Osteoblast (primary cell): ENCODE measurements at regions not wholly inside any gene's neighbourhood (a gene's known extent, or its start where the extent isn't known, plus 50 kb on each side); places are given as distances from the start of the nearest gene placed in this dataset.
"Not testable (repeated sequence)": the region's sequence is repeated elsewhere in the genome, so short reads cannot be mapped to it uniquely, and the experiment has no call there.

Source experiments
- DNase-seq: peaks from one replicate; pipeline ENCODE4 v3.0.0; 2011; ENCODE audit warnings: low spot score, mixed read lengths; ENCODE audit not compliant: insufficient read length; ENCODE audit errors: missing footprints
- H2AFZ ChIP-seq: 2 replicates; pipeline ENCODE4 v1.6.0; 2011; ENCODE audit warnings: mild to moderate bottlenecking, low read length
- H3K27ac ChIP-seq: 2 replicates; pipeline ENCODE4 v1.5.1; 2011; ENCODE audit warnings: mild to moderate bottlenecking, low read depth, low read length, moderate library complexity
- H3K27me3 ChIP-seq: 2 replicates; pipeline ENCODE4 v1.6.0; 2012; ENCODE audit warnings: mild to moderate bottlenecking, control low read depth, inconsistent platforms, low read length, moderate library complexity; ENCODE audit not compliant: insufficient read depth
- H3K36me3 ChIP-seq: 2 replicates; pipeline ENCODE4 v1.5.1; 2011; ENCODE audit warnings: mild to moderate bottlenecking, low read length, control low read depth, moderate library complexity; ENCODE audit not compliant: insufficient read depth
- H3K4me1 ChIP-seq: 2 replicates; pipeline ENCODE4 v1.5.1; 2011; ENCODE audit warnings: mild to moderate bottlenecking, low read length, control low read depth, moderate library complexity; ENCODE audit not compliant: insufficient read depth
- H3K4me2 ChIP-seq: 2 replicates; pipeline ENCODE4 v1.6.0; 2011; ENCODE audit warnings: mild to moderate bottlenecking, low read length; ENCODE audit not compliant: insufficient read depth
- H3K4me3 ChIP-seq: fragments of 200-600 bp; sonication (generic); 3 replicates; pipeline ENCODE4 v1.5.1; 2012; ENCODE audit warnings: mild to moderate bottlenecking, low read length, inconsistent platforms; ENCODE audit not compliant: insufficient read depth
- H3K79me2 ChIP-seq: 2 replicates; pipeline ENCODE4 v1.6.0; 2012; ENCODE audit warnings: mild to moderate bottlenecking, low read length, control low read depth, inconsistent platforms; ENCODE audit not compliant: insufficient read depth
- H3K9me3 ChIP-seq: 2 replicates; pipeline ENCODE4 v1.5.1; 2011; ENCODE audit warnings: low read depth, low read length, control low read depth
- H4K20me1 ChIP-seq: 2 replicates; pipeline ENCODE4 v1.6.0; 2012; ENCODE audit warnings: mild to moderate bottlenecking, low read length, control low read depth; ENCODE audit not compliant: insufficient read depth

GRCh38 chr1:121081625-121082199, 102.4 kb downstream of the FAM72B start:
- H3K79me2 ChIP-seq, H3K36me3 ChIP-seq, H4K20me1 ChIP-seq, H3K9me3 ChIP-seq, H2AFZ ChIP-seq, H3K27ac ChIP-seq, DNase-seq, H3K27me3 ChIP-seq, H3K4me3 ChIP-seq, H3K4me2 ChIP-seq, H3K4me1 ChIP-seq: not testable (repeated sequence)

DNA sequence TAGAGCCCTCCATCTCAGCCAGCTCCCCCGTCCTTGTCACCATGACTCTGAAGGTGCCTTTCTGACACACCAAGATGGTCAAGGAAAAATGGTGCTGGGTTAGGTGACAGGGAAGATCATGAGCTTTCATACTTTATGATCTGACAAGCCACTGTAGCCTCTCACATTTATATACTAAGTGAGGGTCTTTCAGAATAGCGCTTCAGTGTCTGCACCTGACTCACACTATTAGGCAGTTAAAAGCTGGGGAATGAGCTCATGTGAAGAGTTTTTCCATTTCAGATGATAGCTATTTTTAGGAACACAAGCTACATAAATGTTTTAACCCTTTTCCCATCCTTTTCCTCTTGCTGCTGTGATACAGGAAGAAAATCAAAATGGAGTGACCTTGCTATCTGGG, 101.1 kb downstream of the FAM72B start:
- not testable (repeated sequence) for H3K4me1 ChIP-seq, H3K4me3 ChIP-seq, H3K4me2 ChIP-seq, H3K36me3 ChIP-seq, H3K9me3 ChIP-seq, H4K20me1 ChIP-seq, H3K27ac ChIP-seq, H3K79me2 ChIP-seq, H3K27me3 ChIP-seq, H2AFZ ChIP-seq, DNase-seq

GRCh38 chr1:121086249-121086648, 97.9 kb downstream of the FAM72B start:
- not testable (repeated sequence) for H3K79me2 ChIP-seq, H2AFZ ChIP-seq, H4K20me1 ChIP-seq, H3K4me3 ChIP-seq, H3K27ac ChIP-seq, H3K27me3 ChIP-seq, H3K36me3 ChIP-seq, H3K4me2 ChIP-seq, H3K4me1 ChIP-seq, H3K9me3 ChIP-seq, DNase-seq

DNA sequence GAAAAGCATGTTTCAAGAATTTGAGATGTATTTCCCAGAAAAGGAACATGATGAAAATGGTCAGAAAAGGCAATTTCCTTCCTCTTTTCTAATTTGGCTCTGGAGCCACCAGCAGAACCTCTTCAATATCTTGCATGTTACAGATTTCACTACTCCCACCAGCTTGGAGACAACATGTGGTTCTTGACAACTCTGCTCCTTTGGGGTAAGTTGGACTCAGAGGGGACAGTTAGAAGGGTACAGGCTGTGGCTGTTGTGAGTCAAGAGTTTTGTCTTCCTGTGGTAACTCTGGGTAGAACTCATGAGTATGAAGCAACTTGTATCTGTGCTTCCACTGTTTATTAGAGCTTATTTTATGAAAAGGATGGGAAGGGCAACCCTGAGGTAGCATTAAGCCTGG, 96.9 kb downstream of the FAM72B start:
- not testable (repeated sequence) for H3K27me3 ChIP-seq, H3K79me2 ChIP-seq, H3K9me3 ChIP-seq, DNase-seq, H3K4me2 ChIP-seq, H4K20me1 ChIP-seq, H3K36me3 ChIP-seq, H3K4me3 ChIP-seq, H3K27ac ChIP-seq, H2AFZ ChIP-seq, H3K4me1 ChIP-seq

GRCh38 chr1:121088568-121088967, 95.6 kb downstream of the FAM72B start:
- H3K4me3 ChIP-seq, H3K9me3 ChIP-seq, H3K4me2 ChIP-seq, H3K27ac ChIP-seq, H4K20me1 ChIP-seq, DNase-seq, H3K27me3 ChIP-seq, H3K36me3 ChIP-seq, H3K4me1 ChIP-seq, H3K79me2 ChIP-seq, H2AFZ ChIP-seq: not testable (repeated sequence)

DNA sequence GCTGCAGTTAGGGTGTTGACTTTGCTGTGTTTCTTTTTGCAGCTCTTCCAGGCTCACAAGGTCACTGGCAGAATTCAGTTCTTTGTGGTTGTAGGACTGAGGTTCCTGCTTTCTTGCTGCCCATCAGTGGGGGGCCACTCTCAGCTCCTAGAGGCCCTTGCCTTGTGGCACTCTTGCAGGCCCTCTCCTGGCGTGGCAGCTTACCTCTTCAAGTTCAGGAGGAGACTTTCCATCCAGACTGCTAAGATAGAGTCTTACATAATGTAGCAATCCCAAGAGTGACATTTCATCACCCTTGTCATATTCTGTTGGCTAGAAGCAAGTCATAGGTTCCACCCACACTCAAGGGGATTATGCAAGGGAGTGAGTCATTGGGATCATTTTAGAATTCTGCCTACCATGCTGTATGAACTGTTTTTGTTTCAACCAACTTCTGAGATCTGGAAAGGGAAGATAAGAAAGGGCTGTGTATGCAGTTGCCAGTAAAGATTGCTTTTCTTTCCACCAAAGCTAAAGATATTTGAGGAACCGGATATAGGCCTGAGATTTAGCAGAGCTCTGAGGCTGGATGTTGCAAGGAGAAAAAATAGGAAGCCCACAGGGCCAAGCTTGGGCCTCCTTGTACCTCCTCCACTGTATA, 91.7 kb downstream of the FAM72B start:
- DNase-seq, result not testable (repeated sequence)

GRCh38 chr1:121095014-121095413, 89.1 kb downstream of the FAM72B start:
- H3K27ac ChIP-seq, H3K36me3 ChIP-seq, H2AFZ ChIP-seq, H3K4me1 ChIP-seq, H3K79me2 ChIP-seq, H3K4me2 ChIP-seq, H4K20me1 ChIP-seq, DNase-seq, H3K9me3 ChIP-seq, H3K27me3 ChIP-seq, H3K4me3 ChIP-seq: not testable (repeated sequence)

More for the DNA sequence above, 91.7 kb downstream of the FAM72B start:
- not testable (repeated sequence) for H3K9me3 ChIP-seq, H3K36me3 ChIP-seq, H2AFZ ChIP-seq, H4K20me1 ChIP-seq, H3K79me2 ChIP-seq, H3K27ac ChIP-seq, H3K4me2 ChIP-seq, H3K4me1 ChIP-seq, H3K4me3 ChIP-seq, H3K27me3 ChIP-seq
